Endothelial cell of umbilical vein (primary cell): ENCODE measurements at regions not wholly inside any gene's neighbourhood (a gene's known extent, or its start where the extent isn't known, plus 50 kb on each side); places are given as distances from the start of the nearest gene placed in this dataset. TPM values are rescaled to one million over a fixed set of nuclear protein-coding genes. Genes with fewer than 3 reads are reported as not detected.

Experiments used
- microRNA-seq: library from miRNA; unstranded; fragments of <30 nt; microRNA quantifications from one replicate; pipeline ENCODE4 v1.2.0, GENCODE V29; 2021; ENCODE audit warnings: borderline number of aligned reads, borderline replicate concordance
- small RNA-seq: library from RNA; depleted of rRNA; stranded (forward); fragments of <200 nt; gene quantifications from one replicate; pipeline ENCODE3, GENCODE V24; 2012; ENCODE audit warnings: low replicate concordance, low read depth; ENCODE audit not compliant: insufficient read depth, insufficient read length

Small RNA genes lying in the stretch of these regions (microRNA-seq; reads per million reads assigned to microRNA genes)
- not detected for gene MIR4432

Small RNA genes lying in the stretch of these regions (small RNA-seq; reads per million reads assigned to genes)
- not detected for gene AC007179.3
- not detected for gene MIR4432
- gene RNA5SP94 = not detected
- 1.1 reads per million for gene RNU1-32P
- not detected for gene RNU6-508P
